NCI-H2196 treated with DMSO at 0.1 percent for 48 hours (cell line): ENCODE measurements at regions not wholly inside any gene's neighbourhood (a gene's known extent, or its start where the extent isn't known, plus 50 kb on each side); places are given as distances from the start of the nearest gene placed in this dataset.
"Not testable (repeated sequence)": the region's sequence is repeated elsewhere in the genome, so short reads cannot be mapped to it uniquely, and the experiment has no call there.

Experiments
- DNase-seq: peaks from one replicate; lab custom pipeline; 2025; ENCODE audit not compliant: unreplicated experiment; lab: John Stamatoyannopoulos, UW

DNA sequence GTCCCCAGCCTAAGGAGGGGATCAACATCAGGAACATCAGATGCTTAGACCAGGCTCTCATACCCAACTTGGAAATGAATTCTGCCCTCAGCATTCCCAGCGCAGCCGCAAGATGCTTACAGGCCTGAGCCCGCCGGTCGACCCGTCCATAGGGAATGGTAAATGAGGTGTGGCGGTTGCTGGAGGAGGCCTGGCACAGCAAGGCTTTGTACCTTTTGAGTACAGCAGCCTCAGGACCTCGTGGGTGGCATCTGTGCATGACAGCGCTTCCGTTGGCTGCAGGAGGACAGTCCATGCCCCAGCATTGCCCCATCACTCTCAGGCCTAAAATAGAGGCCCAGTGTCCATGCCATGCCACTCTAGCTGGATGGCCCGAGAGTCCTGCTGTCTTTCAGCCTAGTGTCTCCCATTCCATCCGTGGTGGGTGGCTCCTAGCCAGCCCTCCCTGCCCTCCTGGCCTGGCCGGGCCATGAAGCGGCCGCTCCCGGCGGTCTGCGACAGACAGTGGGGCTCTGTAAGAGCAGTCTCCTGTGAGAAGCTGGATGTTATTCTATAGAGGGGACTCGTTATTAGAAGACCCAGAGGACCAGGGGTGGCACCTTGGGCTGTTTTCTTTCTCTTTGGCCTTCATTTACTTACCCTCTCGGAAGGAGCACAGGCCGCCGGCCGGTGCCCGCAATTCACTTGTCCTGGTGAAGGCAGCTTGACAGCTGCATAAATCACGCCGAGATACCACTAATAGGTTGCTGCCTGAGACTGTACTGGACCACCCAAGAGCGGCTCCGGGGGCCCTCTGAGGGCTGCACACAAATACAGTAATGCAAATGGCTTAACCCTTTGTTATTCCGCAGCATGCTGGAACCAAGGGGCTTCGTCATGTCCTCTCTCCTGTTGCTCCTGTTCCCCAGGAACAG is 223.5 kb upstream of the TUT7 start:
- DNase-seq = no peak

GRCh38 chr9:86575825-86576525 is 221.8 kb upstream of the TUT7 start:
- DNase-seq = no peak

GRCh38 chr9:86575137-86575536 is 220.9 kb upstream of the TUT7 start:
- DNase-seq = no peak

DNA sequence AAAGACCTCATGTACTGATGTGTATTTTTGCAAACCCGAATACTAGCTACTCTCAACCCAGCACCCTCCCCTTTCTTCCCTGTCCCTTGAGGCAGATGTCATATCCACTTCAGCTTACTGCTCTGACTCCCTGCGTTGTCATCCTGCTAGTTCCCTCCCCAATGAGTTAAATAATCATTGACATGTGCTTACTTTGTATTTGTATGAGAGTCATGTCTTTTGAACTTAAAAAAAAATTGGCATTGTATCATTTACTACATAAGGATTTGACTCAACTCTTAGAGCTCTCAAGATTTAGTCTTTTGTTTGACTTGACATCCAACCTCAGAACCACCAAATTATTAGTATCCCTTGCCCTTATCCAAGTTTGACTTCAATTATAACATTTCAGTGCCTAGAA is 219.7 kb upstream of the TUT7 start:
- DNase-seq = no peak

GRCh38 chr9:86572904-86573303 is 218.7 kb upstream of the TUT7 start:
- DNase-seq = no peak

DNA sequence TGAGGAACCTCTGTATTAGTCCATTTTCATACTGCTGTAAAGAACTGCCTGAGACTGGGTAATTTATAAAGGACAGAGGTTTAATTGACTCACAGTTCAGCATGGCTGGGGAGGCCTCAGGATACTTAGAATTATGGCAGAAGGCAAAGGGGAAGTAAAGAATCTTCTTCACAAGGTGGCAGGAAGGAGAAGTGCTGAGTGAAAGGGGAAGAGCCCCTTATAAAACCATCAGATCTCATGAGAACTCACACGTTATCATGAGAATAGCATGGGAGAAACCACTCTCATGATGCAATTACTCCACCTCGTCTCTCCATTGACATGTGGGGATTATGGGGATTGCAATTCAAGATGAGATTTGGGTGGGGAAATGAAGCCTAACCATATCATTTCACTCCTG is 211.4 kb upstream of the TUT7 start:
- DNase-seq = not testable (repeated sequence)

DNA sequence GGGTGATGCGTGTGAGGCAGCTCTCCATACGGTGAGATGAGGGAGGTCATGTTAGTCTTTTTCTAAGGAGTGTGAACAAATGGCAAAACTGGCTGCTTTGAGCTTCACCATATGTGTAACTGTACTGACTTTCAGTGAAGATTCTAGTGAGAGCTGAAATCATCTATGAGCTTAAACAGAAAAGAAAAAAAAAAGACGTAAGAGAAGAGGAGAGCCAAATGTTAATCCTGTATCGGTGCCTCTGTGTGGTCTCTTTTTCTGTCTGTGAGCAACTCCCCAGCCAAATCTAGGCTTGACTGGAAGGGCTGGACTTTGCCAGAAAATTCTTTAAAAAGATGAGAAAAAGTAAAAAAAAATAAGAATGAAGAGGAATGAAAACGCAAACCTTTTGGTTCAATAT is 209.7 kb upstream of the TUT7 start:
- no peak for DNase-seq

GRCh38 chr9:86563350-86563749 is 209.1 kb upstream of the TUT7 start:
- no peak for DNase-seq

- no peak for DNase-seq
Observed at GRCh38 chr9:86562691-86563090, 208.5 kb upstream of the TUT7 start.

- no peak for DNase-seq
Observed at GRCh38 chr9:86557918-86558317, 203.7 kb upstream of the TUT7 start.

DNA sequence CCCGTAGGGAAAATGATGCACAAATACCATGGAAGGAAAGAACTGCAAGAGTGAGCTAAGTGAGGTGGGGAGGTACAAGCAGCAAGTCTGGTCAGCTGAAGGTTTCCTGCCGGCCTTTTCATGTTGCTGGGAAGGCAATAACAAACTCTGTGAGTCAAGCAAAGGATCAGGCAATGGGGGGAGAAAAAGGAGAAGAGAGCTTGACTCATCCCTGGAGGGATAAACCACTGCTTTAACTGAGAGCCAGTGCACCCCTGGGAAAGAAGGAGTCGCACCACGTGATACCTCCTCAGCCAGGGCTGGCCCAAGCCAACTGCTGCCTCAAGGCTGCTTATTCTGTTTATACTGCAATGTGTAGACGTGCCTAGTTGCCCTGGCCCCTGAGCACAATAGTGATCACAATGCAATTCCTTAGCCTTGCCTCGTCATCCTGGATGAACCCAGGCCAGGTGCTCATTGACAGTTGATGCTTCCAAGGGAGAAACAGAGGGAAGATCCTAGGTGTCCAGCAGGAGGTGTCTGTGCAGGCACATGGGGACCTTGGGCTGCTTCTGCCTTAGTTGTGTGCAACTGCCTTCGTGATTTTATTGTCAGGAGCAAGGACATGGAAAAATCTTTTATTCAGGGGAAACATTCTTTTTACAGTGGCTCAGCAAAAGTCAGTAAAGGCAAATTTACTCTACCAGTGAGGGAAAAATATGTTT is 203.0 kb upstream of the TUT7 start:
- DNase-seq = no peak

DNA sequence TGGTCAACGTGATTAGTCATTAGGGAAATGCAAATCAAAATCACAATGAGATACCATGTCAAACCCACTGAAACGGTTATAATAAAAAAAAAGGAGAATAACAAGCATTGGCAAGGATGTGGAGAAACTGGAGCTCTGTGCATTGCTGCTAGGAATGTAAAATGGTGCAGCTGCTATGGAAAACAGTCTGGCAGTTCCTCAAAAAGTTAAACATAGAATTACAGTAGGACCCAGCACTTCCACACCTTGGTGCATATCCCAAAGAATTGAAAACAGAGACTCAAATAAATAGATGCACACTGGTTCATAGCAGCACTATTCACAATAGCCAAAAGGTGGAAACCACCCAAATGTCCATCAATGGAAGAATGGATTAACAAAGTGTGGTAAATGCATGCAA is 201.5 kb upstream of the TUT7 start:
- no peak for DNase-seq

- DNase-seq = no peak
Observed at GRCh38 chr9:86550401-86550800, 196.2 kb upstream of the TUT7 start.

DNA sequence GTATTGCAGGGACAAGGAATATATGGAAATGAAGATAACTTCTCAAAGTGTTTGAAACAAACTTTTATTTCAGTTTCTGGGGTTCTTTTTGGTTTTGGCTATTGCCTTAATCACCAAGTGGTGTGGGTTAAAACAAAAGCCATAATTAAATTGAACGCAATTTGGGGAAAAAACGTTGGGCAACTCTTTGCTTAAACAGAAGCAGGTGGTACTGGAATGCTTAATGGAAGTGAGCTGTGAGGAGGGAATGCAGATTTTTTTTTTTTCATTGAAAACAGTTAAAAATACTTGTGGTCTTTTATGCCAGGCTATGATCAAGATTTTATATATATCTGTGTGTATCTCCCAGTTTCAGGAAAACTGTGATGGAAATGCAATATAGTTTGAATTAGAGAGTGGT is 195.7 kb upstream of the TUT7 start:
- DNase-seq = no peak

- no peak for DNase-seq
Observed at GRCh38 chr9:86549401-86549811, 195.2 kb upstream of the TUT7 start.

- no peak for DNase-seq
Observed at GRCh38 chr9:86548220-86548619, 194.0 kb upstream of the TUT7 start.

- no peak for DNase-seq
Observed at GRCh38 chr9:86547571-86547970, 193.4 kb upstream of the TUT7 start.

DNA sequence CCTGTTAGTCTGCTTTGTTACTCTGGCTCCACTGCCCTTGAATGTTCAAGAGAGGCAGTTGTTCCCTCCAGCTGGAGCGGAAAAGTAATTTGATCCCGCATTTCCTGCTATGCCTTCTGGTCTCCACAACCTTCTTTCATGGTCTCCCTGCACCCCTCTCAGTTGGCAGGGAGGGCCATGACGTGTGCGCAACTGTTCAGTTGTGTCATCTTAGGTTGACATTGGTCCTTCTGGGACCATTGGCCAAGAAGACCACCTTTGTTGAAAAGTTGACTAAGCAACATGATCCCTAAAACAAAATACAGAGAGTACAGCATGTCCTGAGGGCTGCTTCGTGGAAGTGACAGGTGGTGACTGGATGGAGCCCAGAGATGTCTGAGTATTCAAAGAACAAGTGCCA is 192.5 kb upstream of the TUT7 start:
- peak; percentile 33 for DNase-seq

- no peak for DNase-seq
Observed at GRCh38 chr9:86545090-86545489, 190.9 kb upstream of the TUT7 start.

DNA sequence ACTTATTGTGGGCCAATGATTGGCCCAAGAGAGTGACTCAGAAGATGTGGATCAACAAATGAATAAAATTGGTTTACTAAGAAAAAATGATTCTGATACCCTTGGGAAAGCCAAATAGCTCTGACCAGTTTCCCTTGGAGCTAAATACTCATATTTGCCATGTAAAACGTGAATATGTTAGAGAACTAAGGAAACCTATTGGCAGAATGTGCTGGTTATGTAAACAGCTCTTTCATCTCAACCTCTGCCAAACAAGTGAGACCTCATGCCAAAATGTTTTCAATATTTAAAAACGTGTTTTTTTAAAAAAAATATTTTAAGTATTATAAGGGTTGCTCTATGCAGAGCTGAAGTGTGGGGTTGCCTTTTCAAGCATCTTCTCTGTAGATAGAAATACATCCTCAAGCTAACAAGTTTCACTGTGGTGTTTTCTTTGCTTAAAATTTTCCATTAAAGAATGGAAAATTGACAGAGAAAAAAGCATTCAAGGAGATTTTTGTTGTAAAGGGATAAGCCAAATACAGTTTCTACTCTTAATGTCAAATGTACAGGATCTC is 186.9 kb upstream of the TUT7 start:
- DNase-seq = no peak

DNA sequence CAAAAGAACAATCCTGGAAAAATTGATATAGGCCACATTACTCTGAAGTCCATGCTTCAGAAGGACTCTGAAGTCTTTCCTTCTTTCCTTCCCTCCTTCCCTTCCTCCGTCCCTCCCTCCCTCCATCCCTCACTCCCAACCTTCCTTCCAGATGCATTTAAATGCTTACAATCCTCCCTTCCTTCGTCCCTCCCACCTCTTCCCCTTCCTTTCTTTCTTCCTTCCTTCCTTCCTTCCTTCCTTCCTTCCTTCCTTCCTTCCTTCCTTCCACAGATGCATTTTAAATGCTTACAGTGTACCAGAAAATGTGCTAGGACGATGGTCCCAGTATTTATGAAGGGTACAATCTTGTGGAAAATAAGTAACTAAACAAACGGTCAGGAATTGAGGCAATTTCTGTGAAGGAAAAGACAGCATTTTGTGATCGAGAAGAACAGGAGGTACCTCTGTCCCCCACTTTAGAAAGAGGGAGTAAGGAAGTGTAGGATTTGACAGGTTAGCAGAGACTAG is 181.3 kb upstream of the TUT7 start:
- DNase-seq = no peak
